Lower leg skin (tissue), 4 donors: ENCODE measurements at regions not wholly inside any gene's neighbourhood (a gene's known extent, or its start where the extent isn't known, plus 50 kb on each side); places are given as distances from the start of the nearest gene placed in this dataset.

Experiments used
- DNase-seq, 2 donors: peaks; one replicate each; pipeline ENCODE4 v3.0.0-alpha.2; 2019; ENCODE audit warnings: low spot score in 2 of 2
- H3K4me3 ChIP-seq: fragments of 200-600 bp; sonication (generic); 2 replicates; pipeline ENCODE4 v1.5.1; 2017; ENCODE audit warnings: mild to moderate bottlenecking, low read depth; ENCODE audit not compliant: poor library complexity, severe bottlenecking
- POLR2A ChIP-seq, 2 donors: fragments of 450-650 bp; IDR thresholded peaks; one replicate each; pipeline ENCODE4 v1.6.1; 2016 to 2017; ENCODE audit warnings: antibody characterized with exemption in 2 of 2, mild to moderate bottlenecking in 1 of 2, moderate library complexity in 1 of 2
- WGBS, 2 donors: methylation state at CpG; one replicate each; pipeline ENCODE4 v1.1.5; 2018; 5-methylcytosine and 5-hydroxymethylcytosine counted together
- intact Hi-C: fragments of 100-400 bp; cut with DNase I; formaldehyde crosslinking; loops from one replicate; pipeline ENCODE4 v1.15.0; 2023; ENCODE audit warnings: low total_unique reads
- TF ChIP-seq, protein P1 (sequence below), 3 donors: fragments of 450-650 bp; IDR thresholded peaks; one replicate each; pipeline ENCODE4 v1.5.1; 2016; ENCODE audit warnings: antibody characterized with exemption in 3 of 3, mild to moderate bottlenecking in 3 of 3, moderate library complexity in 2 of 3

GRCh38 chr13:57823704-57824103 lies 192.2 kb downstream of the PCDH17 start:
- DNase-seq = no peak
- WGBS, 2 donors = 76 to 84% methylated on average over 2 of the region's 2 CpGs
- intact Hi-C loops = loop anchor here (5.0 kb wide), 1 partner anchor 836 kb away; no protein-coding TSS in a partner anchor
- TF ChIP-seq, protein P1, sequence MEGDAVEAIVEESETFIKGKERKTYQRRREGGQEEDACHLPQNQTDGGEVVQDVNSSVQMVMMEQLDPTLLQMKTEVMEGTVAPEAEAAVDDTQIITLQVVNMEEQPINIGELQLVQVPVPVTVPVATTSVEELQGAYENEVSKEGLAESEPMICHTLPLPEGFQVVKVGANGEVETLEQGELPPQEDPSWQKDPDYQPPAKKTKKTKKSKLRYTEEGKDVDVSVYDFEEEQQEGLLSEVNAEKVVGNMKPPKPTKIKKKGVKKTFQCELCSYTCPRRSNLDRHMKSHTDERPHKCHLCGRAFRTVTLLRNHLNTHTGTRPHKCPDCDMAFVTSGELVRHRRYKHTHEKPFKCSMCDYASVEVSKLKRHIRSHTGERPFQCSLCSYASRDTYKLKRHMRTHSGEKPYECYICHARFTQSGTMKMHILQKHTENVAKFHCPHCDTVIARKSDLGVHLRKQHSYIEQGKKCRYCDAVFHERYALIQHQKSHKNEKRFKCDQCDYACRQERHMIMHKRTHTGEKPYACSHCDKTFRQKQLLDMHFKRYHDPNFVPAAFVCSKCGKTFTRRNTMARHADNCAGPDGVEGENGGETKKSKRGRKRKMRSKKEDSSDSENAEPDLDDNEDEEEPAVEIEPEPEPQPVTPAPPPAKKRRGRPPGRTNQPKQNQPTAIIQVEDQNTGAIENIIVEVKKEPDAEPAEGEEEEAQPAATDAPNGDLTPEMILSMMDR (IDR thresholded peaks at IDR 0.05) = no peak
- TF ChIP-seq POLR2A (IDR thresholded peaks at IDR 0.05) = no peak
- no peak overlapping the region for H3K4me3 ChIP-seq

DNA sequence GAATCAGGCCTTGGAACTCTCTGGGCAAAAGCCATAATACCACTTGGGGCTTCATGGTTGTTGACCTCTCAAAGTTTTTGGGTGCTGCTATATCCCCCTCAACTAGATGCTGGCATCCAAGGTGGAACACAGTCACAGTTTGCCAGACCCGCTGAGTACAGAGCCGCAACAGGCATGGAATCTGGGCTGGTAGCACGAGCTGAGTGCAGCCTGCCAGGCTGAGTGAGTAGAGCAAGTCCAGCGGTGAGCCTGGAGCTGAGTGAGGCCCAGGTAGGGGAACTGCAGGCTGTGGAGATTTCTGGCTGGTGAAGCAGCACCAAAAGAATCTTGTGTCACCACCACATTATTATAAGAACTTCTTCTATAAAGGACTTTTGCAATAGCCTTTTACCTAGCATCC lies 192.6 kb downstream of the PCDH17 start:
- TF ChIP-seq POLR2A (IDR thresholded peaks at IDR 0.05) = no peak
- TF ChIP-seq, protein P1 (IDR thresholded peaks at IDR 0.05) = no peak
- intact Hi-C loops = loop anchor here (5.0 kb wide), 1 partner anchor 837 kb away; no protein-coding TSS in a partner anchor
- no peak overlapping the region for H3K4me3 ChIP-seq
- WGBS, 2 donors = 67 to 73% methylated on average over 4 of the region's 4 CpGs
- DNase-seq = no peak

DNA sequence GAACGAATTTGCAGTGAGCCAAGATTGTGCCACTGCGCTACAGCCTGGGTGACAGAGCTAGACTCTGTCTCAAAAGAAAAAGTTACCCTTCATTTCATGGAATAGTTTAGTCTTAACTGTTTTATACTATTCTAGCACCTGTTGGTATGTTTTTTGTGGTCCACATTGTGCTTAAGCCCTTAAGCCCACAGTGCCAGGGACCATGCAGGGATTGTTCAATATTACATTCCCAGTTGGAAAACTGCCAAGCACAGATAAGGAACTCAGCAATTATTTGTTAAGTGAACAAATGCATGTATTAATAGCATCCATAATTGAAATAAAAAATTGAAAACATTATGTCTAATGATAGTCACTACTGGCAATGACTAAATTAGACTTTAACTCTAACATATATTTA lies 193.5 kb downstream of the PCDH17 start:
- intact Hi-C loops = no loop called here
- H3K4me3 ChIP-seq = no peak overlapping the region
- TF ChIP-seq, protein P1 (IDR thresholded peaks at IDR 0.05) = no peak
- no peak for TF ChIP-seq POLR2A (IDR thresholded peaks at IDR 0.05)
- WGBS, 2 donors = 44 to 96% methylated on average over 2 of the region's 2 CpGs
- no peak for DNase-seq

DNA sequence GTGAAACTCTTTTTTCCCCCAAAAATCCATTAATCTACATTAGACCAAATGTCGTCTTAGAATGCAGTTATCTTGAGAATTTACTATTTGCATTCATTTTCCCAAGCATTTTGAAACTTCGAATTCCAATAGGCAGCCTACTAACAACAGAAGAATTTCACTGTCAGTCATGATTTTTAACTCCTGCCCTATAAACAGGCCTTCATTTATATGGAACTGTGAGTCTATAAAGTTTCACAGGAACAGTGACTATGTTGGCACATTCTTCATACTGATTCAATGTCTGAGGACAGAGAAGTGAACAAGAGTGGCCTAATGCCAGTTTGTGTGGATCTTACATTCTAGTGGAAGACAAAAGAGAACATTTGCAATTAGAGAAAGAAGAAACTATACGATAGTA lies 198.0 kb downstream of the PCDH17 start:
- DNase-seq = no peak
- TF ChIP-seq POLR2A (IDR thresholded peaks at IDR 0.05) = no peak
- TF ChIP-seq, protein P1 (IDR thresholded peaks at IDR 0.05) = no peak
- intact Hi-C loops = no loop called here
- 81 to 83% methylated on average over 3 of the region's 3 CpGs for WGBS, 2 donors
- H3K4me3 ChIP-seq = no peak overlapping the region

- intact Hi-C loops = no loop called here
- 92 to 95% methylated on average over 7 to 8 of the region's 8 CpGs for WGBS, 2 donors
- no peak for TF ChIP-seq POLR2A (IDR thresholded peaks at IDR 0.05)
- TF ChIP-seq, protein P1 (IDR thresholded peaks at IDR 0.05) = no peak
- DNase-seq = no peak
- H3K4me3 ChIP-seq = no peak overlapping the region
Measured at GRCh38 chr13:57832187-57832586, 200.6 kb downstream of the PCDH17 start.

DNA sequence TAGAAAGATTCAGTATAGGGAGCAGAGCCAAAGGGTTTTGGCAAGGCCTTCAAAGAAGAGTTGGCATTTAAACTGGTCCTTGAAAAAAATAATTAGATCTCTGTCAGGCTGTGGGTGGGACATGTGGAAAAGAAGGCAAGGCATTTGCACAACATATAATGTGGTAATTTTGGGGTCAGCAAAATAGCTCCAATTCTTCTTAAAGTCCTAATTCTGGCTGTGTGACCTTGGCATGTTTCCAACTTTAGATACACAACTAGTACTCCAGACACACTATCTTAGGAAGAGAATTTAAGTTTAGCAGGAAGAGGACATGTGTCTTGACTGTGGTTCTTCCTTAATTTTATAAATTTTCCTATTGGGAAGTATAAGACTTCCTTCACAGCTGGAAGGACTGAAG lies 206.3 kb downstream of the PCDH17 start:
- TF ChIP-seq POLR2A (IDR thresholded peaks at IDR 0.05) = no peak
- TF ChIP-seq, protein P1 (IDR thresholded peaks at IDR 0.05) = no peak
- H3K4me3 ChIP-seq = no peak overlapping the region
- intact Hi-C loops = no loop called here
- no peak for DNase-seq
